ENCODE measurements at regions not wholly inside any gene's neighbourhood (a gene's known extent, or its start where the extent isn't known, plus 50 kb on each side); places are given as distances from the start of the nearest gene placed in this dataset.

- TF ChIP-seq REST (IDR thresholded peaks at IDR 0.05; ENCODE audit: low read depth): no peak
These were observed 940.4 kb upstream of the SLC10A2 start (continued) for GRCh38 chr13:104006625-104007075.

- ATAC-seq (no peak), DNase-seq (ENCODE audit: low read depth, low spot score) (no peak)
- ChIA-PET CTCF (no interaction called here), RAD21 (ENCODE audit: low non-redundant PET in 1 of 2, low total read pairs in 2 of 2, uncharacterized antibody in 2 of 2, unreplicated experiment in 2 of 2) (no interaction called here), POLR2A (no interaction called here)
- Histone ChIP-seq H4K20me1 (ENCODE audit: insufficient read depth) (no peaks in the 10 kb centered on the region), H3K9ac (ENCODE audit: low read length) (no peak overlapping the region), H3K27ac (ENCODE audit: low read depth, low read length) (no peak overlapping the region), H3K4me1 (ENCODE audit: control insufficient read depth in 1 of 2, insufficient read depth in 2 of 2, low read length in 2 of 2) (no peaks in the 10 kb centered on the region), H3K79me2 (ENCODE audit: insufficient read depth, low read length) (no peaks in the 10 kb centered on the region), H3K9me2 (ENCODE audit: insufficient read depth) (no peaks in the 10 kb centered on the region), H2AFZ (ENCODE audit: low read depth, low read length, poor library complexity, severe bottlenecking) (no peak overlapping the region), H3K27me3 (ENCODE audit: insufficient read depth, low read length) (no peaks in the 10 kb centered on the region), H3K4me2 (ENCODE audit: low read length) (no peak overlapping the region), H3K4me3 (replicated peaks in 1 of 2; ENCODE audit: low read depth in 1 of 2, low read length in 2 of 2) (no peak overlapping the region), H3K9me3 (ENCODE audit: control insufficient read depth in 1 of 2, insufficient read depth in 1 of 2, low read depth in 1 of 2, low read length in 2 of 2) (no peaks in the 10 kb centered on the region), H3K36me3 (ENCODE audit: control insufficient read depth in 1 of 2, insufficient read depth in 2 of 2, low read length in 2 of 2) (no peaks in the 10 kb centered on the region)
- BruUV-seq (replicated peaks): no TSS peak
- intact Hi-C loops (cut with micrococcal nuclease): no loop called here
- TF ChIP-seq YY1 (IDR thresholded peaks at IDR 0.05; ENCODE audit: extremely low read depth, insufficient replicate concordance, low read depth, low read length) (no peak), SRF (IDR thresholded peaks at IDR 0.05; ENCODE audit: low read depth) (no peak), CBX3 (IDR thresholded peaks at IDR 0.05; ENCODE audit: low read depth) (no peak), ZBTB33 (IDR thresholded peaks at IDR 0.05; ENCODE audit: extremely low read depth, insufficient replicate concordance, low read length) (no peak), EZH2 (IDR thresholded peaks at IDR 0.05) (no peak), REST (IDR thresholded peaks at IDR 0.05; ENCODE audit: low read depth) (no peak), EGR1 (IDR thresholded peaks at IDR 0.05; ENCODE audit: low read depth) (no peak), EZH2phosphoT487 (IDR thresholded peaks at IDR 0.05; ENCODE audit: borderline replicate concordance) (no peak), TCF7L2 (IDR thresholded peaks at IDR 0.05; ENCODE audit: borderline replicate concordance, extremely low read depth, insufficient read depth, insufficient read length) (no peak), ZFX (IDR thresholded peaks at IDR 0.05) (no peak), MAX (IDR thresholded peaks at IDR 0.05) (no peak), RAD21 (IDR thresholded peaks at IDR 0.05; ENCODE audit: low read depth) (no peak), ELF1 (IDR thresholded peaks at IDR 0.05; ENCODE audit: borderline replicate concordance, low read depth) (no peak), POLR2A (IDR thresholded peaks at IDR 0.05; ENCODE audit: borderline replicate concordance, extremely low read depth, insufficient read depth, insufficient read length) (no peak), ZNF274 (IDR thresholded peaks at IDR 0.05; ENCODE audit: low read depth, low read length) (no peak), SP1 (IDR thresholded peaks at IDR 0.05; ENCODE audit: low read depth) (no peak), POLR2AphosphoS5 (IDR thresholded peaks at IDR 0.05; ENCODE audit: low read depth, low read length) (no peak), SIN3A (IDR thresholded peaks at IDR 0.05; ENCODE audit: low read depth) (no peak)
These were observed 938.4 kb upstream of the SLC10A2 start for GRCh38 chr13:104004572-104004971.

Measured in HCT116 (cell line).